CD4-positive, alpha-beta T cell (primary cell): ENCODE measurements at regions not wholly inside any gene's neighbourhood (a gene's known extent, or its start where the extent isn't known, plus 50 kb on each side); places are given as distances from the start of the nearest gene placed in this dataset.

Experiments
- ATAC-seq: fragments of 200-7000 bp; cut with Tn5 transposase; one replicate; pipeline ENCODE4 v1.10.0; 2022; ENCODE audit warnings: mild to moderate bottlenecking; ENCODE audit not compliant: poor library complexity
- CTCF ChIA-PET: fragments of 350-600 bp; sonication (Branson Sonifier 250); formaldehyde crosslinking; loops from one replicate; lab custom pipeline; 2021; ENCODE audit warnings: antibody characterized with exemption, inconsistent platforms; lab: Charles Lee
- POLR2A ChIA-PET: fragments of 350-600 bp; sonication (Branson Sonifier 250); formaldehyde crosslinking; loops from one replicate; lab custom pipeline; 2021; ENCODE audit warnings: antibody characterized with exemption, inconsistent platforms; lab: Charles Lee
- DNase-seq, 14 experiments: peaks; one replicate each; pipeline ENCODE4 v3.0.0-alpha.2; 2013 to 2020; ENCODE audit warnings: mixed read lengths in 2 of 14
- H3K27ac ChIP-seq, 2 donors: one replicate each; pipeline versions ENCODE4 v1.5.1 to v1.7.0; 2013; ENCODE audit warnings: low read length in 2 of 2, low read depth in 1 of 2, mild to moderate bottlenecking in 1 of 2
- H3K27me3 ChIP-seq, 2 experiments: 1 replicate in 1 of 2; 2 replicates in 1 of 2; pipeline versions ENCODE4 v1.6.1 to v1.7.0; 2013; ENCODE audit warnings: low read length in 2 of 2, control low read depth in 1 of 2, mild to moderate bottlenecking in 1 of 2, moderate library complexity in 1 of 2; ENCODE audit not compliant: insufficient read depth in 2 of 2, control insufficient read depth in 1 of 2
- H3K36me3 ChIP-seq: one replicate; pipeline ENCODE4 v1.6.1; 2013; ENCODE audit warnings: low read length, control low read depth; ENCODE audit not compliant: insufficient read depth
- H3K4me1 ChIP-seq: one replicate; pipeline ENCODE4 v1.6.1; 2013; ENCODE audit warnings: low read length, control low read depth; ENCODE audit not compliant: insufficient read depth
- H3K4me3 ChIP-seq: one replicate; pipeline ENCODE4 v1.5.1; 2013; ENCODE audit warnings: mild to moderate bottlenecking, low read length, moderate library complexity
- H3K9me3 ChIP-seq, 2 experiments: 1 replicate in 1 of 2; 2 replicates in 1 of 2; pipeline versions ENCODE4 v1.6.1 to v1.7.0; 2013; ENCODE audit warnings: low read length in 2 of 2, mild to moderate bottlenecking in 2 of 2, control low read depth in 1 of 2, moderate library complexity in 1 of 2; ENCODE audit not compliant: control insufficient read depth in 1 of 2, insufficient read depth in 1 of 2
- H3K27ac Mint-ChIP-seq: one replicate; pipeline ENCODE4 v1.8.0; 2020; ENCODE audit warnings: mixed read lengths
- H3K27me3 Mint-ChIP-seq: one replicate; pipeline ENCODE4 v1.8.0; 2021; ENCODE audit warnings: mixed read lengths
- H3K36me3 Mint-ChIP-seq: one replicate; pipeline ENCODE4 v1.8.0; 2021; ENCODE audit warnings: low read depth, mixed read lengths
- H3K4me1 Mint-ChIP-seq: one replicate; pipeline ENCODE4 v1.8.0; 2021; ENCODE audit warnings: low read depth, mixed read lengths
- H3K4me3 Mint-ChIP-seq: one replicate; pipeline ENCODE4 v1.8.0; 2020; ENCODE audit warnings: mild to moderate bottlenecking, mixed read lengths
- H3K9me3 Mint-ChIP-seq: one replicate; pipeline ENCODE4 v1.8.0; 2020; ENCODE audit warnings: mixed read lengths
- CTCF ChIP-seq: fragments of 200-600 bp; IDR thresholded peaks from one replicate; pipeline ENCODE4 v1.8.0; 2022; ENCODE audit warnings: antibody characterized with exemption, mild to moderate bottlenecking
- intact Hi-C, 2 experiments: fragments of 100-400 bp; cut with DNase I in 1 of 2; cut with micrococcal nuclease in 1 of 2; formaldehyde crosslinking; loops; one replicate each; pipeline versions ENCODE4 v1.15.1 to v1.9.0; 2023 to 2025; cut with DNase I, micrococcal nuclease

GRCh38 chr22:49431551-49431950 is 396.1 kb downstream of the BRD1 start:
- Histone ChIP-seq H3K4me3 (no peak overlapping the region), H3K27ac (no peak overlapping the region), H3K27me3 (peaks cover 2 to 4% of the 10 kb centered on the region in 2 experiments), H3K4me1 (no peaks in the 10 kb centered on the region), H3K9me3 (peaks cover 0 to 31% of the 10 kb centered on the region in 2 experiments), H3K36me3 (no peaks in the 10 kb centered on the region)
- no peaks in the 10 kb centered on the region for H3K36me3 Mint-ChIP-seq
- ChIA-PET POLR2A (no interaction called here), CTCF (no interaction called here)
- H3K9me3 Mint-ChIP-seq, result no peaks in the 10 kb centered on the region
- H3K4me3 Mint-ChIP-seq, result no peak overlapping the region
- TF ChIP-seq CTCF, result no peak
- DNase-seq, result no peak
- H3K27me3 Mint-ChIP-seq, result no peaks in the 10 kb centered on the region
- ATAC-seq, result no peak
- H3K4me1 Mint-ChIP-seq, result no peaks in the 10 kb centered on the region
- no peak overlapping the region for H3K27ac Mint-ChIP-seq
- intact Hi-C loops, result no loop called here

GRCh38 chr22:49429066-49429465 is 398.6 kb downstream of the BRD1 start:
- no peak for ATAC-seq
- Histone ChIP-seq H3K27ac (no peak overlapping the region), H3K9me3 (peaks cover 0 to 14% of the 10 kb centered on the region in 2 experiments), H3K4me1 (no peaks in the 10 kb centered on the region), H3K27me3 (peaks cover 0 to 4% of the 10 kb centered on the region in 2 experiments), H3K36me3 (no peaks in the 10 kb centered on the region), H3K4me3 (no peak overlapping the region)
- intact Hi-C loops, result no loop called here
- Mint-ChIP-seq H3K36me3 (no peaks in the 10 kb centered on the region), H3K4me1 (no peaks in the 10 kb centered on the region), H3K27ac (no peak overlapping the region), H3K27me3 (peaks cover 6% of the 10 kb centered on the region), H3K4me3 (no peak overlapping the region), H3K9me3 (no peaks in the 10 kb centered on the region)
- CTCF ChIA-PET, result no interaction called here
- no peak for TF ChIP-seq CTCF
- POLR2A ChIA-PET, result no interaction called here
- DNase-seq, result no peak

GRCh38 chr22:49427941-49428340 is 399.7 kb downstream of the BRD1 start:
- H3K36me3 ChIP-seq, result no peaks in the 10 kb centered on the region
- Mint-ChIP-seq H3K4me1 (no peaks in the 10 kb centered on the region), H3K36me3 (no peaks in the 10 kb centered on the region), H3K27ac (no peak overlapping the region), H3K4me3 (no peak overlapping the region), H3K9me3 (no peaks in the 10 kb centered on the region), H3K27me3 (peaks cover 11% of the 10 kb centered on the region)
- no peak overlapping the region for H3K4me3 ChIP-seq
- H3K27me3 ChIP-seq, result peaks cover 0 to 4% of the 10 kb centered on the region in 2 experiments
- no peak for TF ChIP-seq CTCF
- H3K4me1 ChIP-seq, result no peaks in the 10 kb centered on the region
- intact Hi-C loops, result no loop called here
- peaks cover 0 to 13% of the 10 kb centered on the region in 2 experiments for H3K9me3 ChIP-seq
- DNase-seq (no peak), ATAC-seq (no peak)
- CTCF ChIA-PET, result no interaction called here
- no peak overlapping the region for H3K27ac ChIP-seq
- POLR2A ChIA-PET, result no interaction called here
